ENCODE measurements at regions not wholly inside any gene's neighbourhood (a gene's known extent, or its start where the extent isn't known, plus 50 kb on each side); places are given as distances from the start of the nearest gene placed in this dataset.

GRCh38 chr12:124509300-124509675 is 58.1 kb downstream of the NCOR2 start:
- TF ChIP-seq CTCF (conservative IDR thresholded peaks at IDR 0.05; ENCODE audit: low read length), result no peak
- no peak for TF ChIP-seq EZH2phosphoT487 (IDR thresholded peaks at IDR 0.05; ENCODE audit: borderline replicate concordance, low read depth, low read length)

Measured in OCI-LY7 (cell line).